Medulla oblongata (tissue), 1 donor: ENCODE measurements at regions not wholly inside any gene's neighbourhood (a gene's known extent, or its start where the extent isn't known, plus 50 kb on each side); places are given as distances from the start of the nearest gene placed in this dataset.

Experiments
- DNase-seq: peaks from one replicate; pipeline ENCODE4 v3.0.0-alpha.2; 2015; ENCODE audit errors: extremely low spot score

DNA sequence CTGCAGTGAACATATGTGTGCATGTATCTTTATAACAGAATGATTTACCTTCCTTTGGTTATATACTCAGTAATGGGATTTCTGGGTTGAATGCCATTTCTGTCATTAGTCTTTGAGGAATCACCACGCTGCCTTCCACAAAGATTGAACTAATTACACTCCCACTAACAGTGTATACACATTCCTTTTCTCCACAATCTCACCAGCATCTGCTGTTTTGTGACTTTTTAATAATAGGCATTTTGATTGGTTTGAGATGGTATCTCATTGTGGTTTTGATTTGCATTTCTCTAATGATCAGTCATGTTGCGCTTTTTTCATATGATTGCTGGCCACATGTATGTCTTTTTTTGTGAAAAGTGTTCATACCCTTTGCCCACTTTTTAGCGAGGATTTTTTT is 680.5 kb downstream of the PTPRC start:
- DNase-seq, result no peak

DNA sequence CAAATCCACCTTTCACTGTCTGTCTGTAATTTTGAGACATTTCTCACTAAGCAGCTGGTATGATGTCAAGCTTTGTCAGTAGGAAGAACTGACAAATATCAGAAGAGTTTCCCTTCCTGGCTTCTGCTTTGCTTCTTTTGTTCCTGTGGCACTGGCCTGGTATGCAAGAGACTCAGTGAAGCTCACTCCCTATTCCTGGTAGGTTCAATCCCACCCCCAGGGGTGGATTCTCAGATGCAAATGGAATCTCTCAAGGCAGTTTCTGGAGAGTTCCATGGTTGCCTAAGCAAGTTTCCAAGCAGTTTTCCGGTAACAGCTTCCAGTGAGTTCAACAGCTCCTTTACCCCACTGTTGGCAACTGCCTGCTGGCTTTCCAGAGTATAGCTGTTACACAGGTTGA is 683.4 kb downstream of the PTPRC start:
- no peak for DNase-seq

DNA sequence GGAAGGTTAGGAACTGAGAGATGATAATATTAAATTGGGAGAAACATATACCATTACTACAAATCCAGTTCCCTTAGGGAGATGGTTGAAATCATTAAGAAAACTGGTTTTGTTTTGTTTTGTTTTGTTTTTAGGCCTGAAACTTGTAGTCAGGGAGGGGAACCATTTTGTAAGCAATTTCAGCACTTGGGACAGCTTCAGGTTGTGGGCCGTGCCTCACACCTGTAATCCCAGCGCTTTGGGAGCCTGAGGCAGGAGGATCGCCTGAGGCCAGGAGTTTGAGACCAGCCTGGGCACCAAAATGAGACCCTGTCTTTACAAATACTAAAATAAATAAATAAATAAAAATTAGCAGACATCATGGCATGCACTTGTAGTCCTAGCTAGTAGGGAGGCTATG is 694.3 kb upstream of the NR5A2 start:
- no peak for DNase-seq

DNA sequence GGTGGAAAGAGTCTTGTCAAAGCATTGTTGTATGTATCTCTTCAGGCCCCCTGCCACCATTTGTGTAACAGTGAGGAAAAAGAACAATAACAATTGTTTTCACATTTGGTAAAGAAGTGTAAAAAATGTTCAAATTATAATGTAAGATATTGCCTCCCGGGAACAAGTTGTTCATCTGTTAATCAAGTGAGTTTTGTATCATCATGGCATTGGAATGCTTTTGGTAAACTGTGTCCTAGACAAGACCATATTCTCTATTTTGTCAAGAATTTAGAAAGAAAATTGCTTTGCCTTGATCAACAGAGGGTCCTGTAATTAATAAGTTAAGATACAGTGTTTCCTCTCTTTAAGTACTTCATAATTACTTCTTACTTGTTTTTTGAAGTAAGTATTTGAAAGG is 692.0 kb upstream of the NR5A2 start:
- DNase-seq, result no peak

DNA sequence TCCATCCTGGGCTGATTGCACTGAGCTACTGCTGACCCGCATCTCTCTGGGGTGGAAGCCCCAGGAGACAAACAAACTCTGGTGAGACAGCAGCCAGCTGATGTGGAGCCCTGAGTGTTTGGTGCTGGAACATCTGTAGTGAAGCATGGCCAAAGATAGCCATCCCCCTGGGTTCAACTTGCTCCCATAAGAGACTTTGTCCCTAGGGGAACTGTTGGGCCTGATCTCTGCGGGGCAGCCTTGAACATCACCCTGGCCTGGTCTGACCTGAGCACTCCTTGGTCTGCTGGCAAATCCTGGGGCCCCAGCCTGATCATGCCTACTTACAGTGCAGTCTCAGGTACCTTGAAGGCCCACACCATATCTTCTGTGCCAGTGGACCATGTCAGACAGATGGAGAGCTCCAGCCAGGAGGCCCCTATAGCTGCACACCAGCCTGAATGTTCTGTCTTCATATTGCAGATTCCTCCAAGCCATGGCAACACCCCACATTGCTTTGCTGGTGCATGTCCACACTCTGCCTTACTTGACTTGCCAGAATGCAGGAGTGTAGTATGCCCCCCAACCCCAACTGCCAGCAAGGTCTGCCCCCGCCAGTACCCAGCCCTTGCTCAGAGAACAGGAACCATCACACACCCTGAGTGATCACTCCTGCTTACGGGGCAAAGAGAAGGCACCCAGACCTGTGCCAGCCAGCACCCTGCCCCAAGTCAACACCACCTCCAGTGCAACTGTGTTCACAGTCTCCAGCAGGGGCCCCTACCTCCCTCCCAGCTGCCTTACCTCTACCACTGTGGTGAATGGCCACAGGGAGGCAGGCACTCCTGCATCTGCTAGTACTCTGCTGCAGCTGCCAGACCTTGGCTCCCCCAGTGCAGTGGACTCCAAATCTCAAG is 690.5 kb upstream of the NR5A2 start:
- no peak for DNase-seq

DNA sequence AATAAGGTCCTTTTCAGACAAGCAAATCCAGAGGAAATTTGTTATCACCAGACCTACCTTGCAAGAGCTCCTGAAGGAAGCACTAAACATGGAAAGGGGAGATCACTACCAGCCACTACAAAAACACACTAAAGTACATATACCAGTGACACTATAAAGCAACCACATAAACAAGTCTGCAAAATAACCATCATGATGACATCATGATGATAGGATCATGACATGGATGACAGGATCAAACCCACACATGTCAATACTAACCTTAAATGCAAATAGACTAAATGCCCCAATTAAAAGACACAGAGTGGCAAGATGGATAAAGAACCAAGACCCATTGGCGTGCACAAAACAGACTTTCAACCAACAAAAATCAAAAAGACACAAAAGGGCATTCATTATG is 688.8 kb upstream of the NR5A2 start:
- DNase-seq, result no peak

DNA sequence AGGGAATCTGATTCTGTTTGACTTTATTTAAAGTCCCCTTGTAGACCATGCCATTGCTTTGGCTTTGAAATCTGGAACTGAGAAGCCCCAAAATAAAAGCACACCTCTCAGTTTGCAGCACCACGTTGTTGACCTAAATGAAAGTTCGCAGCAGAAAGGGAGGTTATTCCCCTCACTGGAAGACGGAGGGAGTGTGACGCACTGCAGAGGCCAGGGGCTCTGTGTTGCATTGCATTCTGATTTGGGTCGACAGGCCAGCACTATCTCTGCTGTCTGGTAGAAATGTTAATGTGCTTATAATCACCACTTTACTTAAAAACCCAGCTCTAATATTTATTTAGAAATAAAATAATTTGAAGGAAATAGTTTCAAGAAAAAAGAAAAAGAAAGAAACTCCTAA is 675.2 kb upstream of the NR5A2 start:
- no peak for DNase-seq

DNA sequence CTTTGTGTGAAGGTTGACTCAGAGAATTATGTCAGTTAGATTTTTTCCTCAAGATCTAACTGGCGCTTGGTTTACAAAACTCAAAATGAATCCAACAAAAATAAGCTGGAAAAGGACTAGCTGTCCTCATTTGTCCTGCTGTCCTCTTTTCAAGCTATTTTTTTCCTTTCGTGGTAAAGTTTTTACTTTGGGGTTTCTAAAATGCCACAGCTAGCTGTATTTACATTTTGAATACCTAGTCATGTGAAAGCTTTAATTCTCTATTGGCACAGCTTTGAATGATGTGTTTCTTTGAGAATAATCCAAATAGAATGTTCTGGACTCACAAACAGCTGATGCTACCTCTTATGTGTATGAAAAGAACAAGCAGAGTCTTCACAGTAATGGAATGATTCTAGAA is 673.6 kb upstream of the NR5A2 start:
- DNase-seq, result no peak

DNA sequence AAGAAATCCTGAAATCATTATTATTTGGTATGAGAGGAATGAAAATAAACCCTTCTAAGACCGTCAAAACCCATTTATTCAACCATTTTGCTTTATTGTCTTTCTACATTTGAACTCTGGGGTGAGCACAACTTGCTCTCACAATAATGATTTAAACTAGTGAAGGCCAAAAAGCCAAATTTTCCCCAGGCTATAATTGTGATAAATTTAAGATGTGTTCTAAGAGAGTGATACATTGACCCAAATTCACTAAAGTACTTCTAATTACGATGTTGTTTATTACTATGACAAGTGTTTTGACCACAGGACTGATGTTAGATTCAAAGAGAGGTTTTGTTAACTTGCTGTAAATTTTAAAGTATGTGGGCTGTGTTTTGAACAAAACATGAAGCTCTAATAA is 670.9 kb upstream of the NR5A2 start:
- DNase-seq, result no peak

DNA sequence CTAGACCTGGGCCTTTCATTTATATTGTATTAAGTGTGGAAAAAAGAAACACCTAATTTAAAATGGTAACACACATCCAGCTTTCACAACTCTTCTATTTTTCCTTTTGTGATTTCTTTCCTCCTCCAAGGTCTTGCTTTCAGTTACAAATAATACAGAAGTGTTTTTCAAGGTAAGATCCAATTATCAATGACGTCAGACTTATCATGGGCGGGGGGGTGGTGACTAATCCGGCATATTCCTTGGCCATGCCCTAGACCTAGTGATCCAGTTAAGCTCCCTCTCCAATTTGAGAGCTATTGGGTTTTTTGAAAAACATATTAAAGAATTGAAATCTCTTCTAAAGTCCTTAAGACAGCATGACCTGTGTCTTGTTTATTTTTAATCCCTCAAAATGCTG is 669.9 kb upstream of the NR5A2 start:
- no peak for DNase-seq

DNA sequence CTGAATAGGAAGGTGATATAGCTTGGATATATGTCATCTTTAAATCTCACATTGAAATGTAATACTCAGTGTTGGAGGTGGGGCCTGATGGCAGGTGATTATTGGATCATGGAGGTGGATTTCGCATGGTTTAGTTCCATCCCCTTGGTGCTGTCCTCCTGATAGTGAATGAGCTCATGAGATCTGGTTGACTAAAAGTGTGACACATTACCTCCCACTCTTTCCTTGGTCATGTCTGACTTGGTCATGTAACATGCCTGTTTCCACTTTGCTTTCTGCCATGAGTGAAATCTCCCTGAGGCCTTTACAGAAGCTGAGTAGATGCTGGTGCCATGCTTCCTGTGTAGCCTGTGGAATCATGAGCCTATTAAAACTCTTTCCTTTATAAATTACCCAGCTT is 664.5 kb upstream of the NR5A2 start:
- DNase-seq, result no peak

DNA sequence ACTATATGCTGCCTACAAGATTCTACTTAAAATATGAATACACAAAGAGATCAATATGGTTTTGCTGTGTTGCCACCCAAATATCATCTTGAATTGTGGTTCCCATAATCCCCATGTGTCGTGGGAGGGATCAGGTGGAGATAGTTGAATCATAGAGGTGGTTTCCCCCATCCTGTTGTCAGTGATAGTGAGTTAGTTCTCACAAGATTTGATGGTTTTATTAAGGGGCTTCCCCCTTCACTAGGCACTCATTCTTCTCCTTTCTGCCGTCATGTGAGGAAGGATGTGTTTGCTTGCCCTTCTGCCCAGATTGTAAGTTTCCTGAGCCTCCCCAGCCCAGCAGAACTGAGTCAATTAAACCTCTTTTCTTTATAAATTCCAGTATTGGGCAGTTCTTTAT is 654.4 kb upstream of the NR5A2 start:
- DNase-seq, result no peak

DNA sequence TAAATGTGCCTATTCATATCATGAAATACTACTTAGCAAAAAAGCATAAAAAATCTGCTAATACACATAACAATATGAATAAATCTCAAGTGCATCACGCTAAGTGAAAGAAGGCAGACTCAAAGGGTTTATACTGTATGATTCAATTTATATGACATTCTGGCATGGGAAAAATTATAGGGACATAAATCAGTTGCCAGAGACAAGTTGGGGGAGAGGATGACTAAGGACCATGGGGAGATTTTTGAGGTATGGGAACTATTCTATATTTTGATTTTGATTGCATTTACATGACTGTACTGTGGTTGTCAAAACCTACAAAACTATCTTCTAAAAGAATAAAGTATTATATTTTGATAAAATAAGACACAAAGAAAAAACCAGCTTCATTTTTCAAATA is 650.3 kb upstream of the NR5A2 start:
- DNase-seq, result no peak

DNA sequence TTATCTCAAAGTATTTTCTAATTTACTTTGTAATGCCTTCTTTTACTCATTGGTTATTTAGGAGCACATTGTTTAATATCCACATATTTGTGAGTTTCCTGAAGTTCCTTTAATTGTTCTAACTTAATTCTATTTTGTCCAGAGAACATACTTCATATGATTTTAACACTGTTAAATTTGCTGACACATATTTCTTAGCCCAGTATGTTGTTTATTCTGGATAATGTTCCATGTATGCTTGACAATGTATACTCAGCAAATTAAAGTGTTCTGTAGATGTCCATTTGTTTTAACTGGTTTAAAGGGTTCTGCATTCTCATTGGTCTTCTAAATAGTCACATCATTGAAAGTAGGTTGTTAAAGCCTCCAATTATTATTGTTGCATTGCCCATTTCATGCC is 643.7 kb upstream of the NR5A2 start:
- no peak for DNase-seq

DNA sequence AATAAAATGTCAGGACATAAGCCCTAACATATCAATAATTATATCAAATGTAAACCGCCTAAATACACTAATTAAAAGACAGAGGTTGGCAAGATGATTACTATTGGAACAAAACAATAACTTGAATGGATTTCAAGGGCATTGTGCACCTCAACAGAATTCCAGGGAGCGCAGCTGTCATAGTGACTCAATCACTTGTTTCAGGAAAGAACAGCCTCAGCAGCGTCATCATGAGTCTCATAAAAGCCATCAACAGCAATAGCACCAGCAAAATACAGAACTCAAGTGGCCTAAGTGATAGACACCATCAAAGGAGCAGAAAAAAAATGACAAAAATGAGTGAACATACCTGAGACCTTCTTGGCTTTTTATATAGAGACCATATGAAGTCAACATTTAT is 632.7 kb upstream of the NR5A2 start:
- DNase-seq, result no peak

DNA sequence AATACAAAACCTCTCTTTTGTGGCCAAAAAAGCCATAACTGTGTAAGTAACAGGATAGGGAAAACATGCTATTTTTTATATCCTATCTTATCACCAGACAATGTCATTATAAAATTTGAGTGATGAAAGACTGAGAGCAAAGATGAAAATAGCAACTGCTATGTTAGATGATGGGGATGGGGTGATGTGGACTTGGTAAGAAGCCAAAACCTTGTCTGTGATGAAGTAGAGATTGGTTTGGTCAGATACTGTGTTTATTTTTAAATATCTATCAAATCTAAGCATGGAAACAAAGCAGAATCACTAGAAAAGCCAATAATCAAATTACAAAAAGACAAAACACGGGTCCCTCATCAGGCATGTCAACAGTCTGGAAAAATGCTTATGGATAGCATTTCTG is 631.1 kb upstream of the NR5A2 start:
- DNase-seq, result no peak

DNA sequence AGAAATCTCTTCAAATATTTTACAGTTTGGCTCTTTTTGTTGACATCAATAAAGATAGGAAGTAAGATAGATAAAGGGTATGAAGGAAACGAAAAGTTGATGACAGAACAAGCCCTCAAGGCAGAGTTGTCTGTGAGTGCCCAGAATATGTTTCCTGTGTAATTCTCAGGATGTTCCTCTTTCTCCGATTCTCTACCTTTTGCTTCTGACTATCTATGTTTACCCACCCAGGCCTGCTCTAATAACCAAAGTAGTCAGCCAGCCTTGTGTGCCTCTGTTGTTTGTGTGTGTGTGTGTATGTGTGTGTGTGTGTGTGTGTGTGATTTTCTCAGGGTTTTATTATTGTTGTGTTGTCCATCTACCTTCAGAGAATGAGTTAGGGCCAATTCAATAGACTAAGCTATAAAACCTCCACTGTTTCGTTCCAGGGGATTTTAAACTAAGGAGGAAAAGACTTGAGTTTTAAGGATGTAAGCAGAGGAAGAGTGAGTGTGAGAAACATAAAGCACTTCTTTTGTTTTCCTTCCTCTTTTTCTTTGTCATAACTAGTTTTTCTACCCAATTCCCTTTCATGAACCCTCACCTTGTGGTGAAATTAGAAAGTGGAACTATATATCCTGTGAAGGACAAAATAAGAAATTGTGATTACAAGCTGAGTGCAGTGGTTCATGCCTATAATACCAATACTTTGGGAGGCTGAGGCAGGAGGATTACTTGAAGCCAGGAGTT is 627.4 kb upstream of the NR5A2 start:
- DNase-seq, result no peak

DNA sequence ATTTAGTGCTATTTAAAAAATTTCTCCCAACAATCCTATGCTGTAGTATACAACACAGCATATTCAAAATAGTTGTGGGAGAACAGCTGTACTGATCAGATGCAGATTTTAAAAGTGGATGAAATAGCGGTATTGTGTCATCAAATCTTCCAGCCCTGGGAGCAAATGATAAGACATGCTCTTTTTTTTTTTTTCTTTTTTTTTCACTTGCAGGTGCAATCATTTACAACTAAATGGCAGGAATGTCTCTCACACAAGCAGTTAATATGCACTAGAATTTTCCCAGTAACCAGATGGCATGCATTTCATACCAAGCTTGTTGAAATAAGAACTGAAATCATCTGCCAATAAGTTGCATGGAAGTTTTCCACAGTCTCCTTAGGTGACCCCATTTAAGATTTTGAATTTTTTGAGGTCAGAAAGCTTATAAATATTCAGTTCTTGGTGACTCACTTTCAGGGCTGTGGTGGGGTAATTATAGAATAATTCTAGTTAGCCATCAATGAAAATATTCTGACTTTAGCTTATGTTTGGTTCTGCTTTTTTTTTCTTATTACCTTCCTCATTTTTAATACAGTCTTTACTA is 623.9 kb upstream of the NR5A2 start:
- DNase-seq, result no peak

DNA sequence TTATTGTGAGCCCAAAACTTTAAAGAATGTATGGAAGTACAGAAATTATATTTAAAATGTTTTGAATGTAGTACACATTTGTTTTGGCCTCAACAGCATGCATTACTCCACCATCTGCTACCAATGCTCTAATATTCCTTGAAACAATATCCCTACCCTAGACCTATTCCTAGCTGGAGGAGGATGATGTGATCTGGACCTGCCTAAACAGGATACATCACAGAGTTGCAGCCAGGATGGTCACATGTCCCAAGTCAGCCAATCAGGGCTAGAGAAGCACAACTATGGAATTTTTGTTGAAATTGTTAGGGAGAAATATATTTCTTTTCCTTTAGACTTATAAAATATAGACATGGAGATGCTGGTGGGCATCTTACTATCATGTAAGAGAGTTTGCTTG is 623.3 kb upstream of the NR5A2 start:
- no peak for DNase-seq

DNA sequence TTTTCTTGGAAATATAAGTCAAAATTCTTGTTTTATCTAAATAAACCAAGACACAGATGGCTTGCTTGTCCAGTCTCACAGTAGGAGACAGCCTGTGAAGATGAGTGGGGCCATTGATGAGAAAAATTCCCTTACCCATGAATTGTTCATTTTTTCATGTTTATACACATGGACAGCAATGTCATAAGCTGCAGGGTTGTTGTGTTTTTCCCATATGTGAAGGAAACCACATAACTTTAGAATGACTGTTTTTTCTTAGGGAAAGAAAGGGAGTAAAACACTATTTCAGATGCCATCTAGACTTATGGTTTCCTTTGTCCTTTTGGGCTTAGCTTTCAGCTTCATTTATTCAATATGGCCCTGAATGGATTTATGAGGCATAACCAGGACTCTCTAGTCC is 622.5 kb upstream of the NR5A2 start:
- DNase-seq, result no peak

DNA sequence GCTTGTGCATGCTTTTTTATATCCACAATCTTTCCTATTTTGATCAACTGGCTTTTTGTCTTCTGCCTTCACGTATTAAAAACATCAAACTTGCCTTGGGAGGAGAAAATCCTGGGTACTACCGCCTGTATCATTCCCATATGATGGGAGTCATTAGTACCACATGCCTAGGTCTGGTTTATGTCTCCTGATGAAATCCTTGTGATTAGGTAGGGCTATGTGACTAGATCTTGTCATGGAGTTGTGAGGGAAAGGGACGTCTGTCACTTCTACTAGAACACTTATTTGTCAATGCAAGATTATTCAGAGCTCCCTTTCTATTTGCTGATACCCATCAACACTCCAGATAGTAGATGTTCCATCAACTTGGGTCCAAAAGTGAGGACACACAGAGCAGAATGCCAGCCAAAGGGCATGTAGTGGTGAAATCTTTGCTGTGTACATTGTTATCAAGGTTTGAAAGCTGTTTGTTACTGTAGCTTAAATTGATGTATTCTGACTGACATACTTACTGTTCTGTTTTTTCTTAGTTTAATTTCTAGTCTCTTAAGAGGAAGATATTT is 621.8 kb upstream of the NR5A2 start:
- no peak for DNase-seq

DNA sequence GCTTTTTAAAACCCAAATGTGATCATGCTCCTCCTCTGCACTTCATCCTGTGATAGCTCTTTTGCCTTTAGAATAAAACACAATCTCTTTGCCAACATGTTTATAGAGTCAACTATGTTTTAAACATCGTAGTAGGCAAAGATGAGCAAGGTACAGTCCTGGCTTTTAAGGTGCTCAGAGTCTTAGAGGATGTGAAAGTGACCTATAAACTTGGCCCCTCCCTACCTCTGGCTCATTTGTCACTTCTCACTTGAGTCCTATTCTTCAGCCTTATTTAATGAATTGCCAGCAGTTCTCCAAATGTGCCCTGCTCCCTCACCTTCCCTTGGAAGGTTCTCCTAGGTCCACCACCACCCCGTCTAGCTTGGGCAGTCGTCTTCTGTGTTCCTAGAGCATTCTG is 617.0 kb upstream of the NR5A2 start:
- DNase-seq, result no peak

DNA sequence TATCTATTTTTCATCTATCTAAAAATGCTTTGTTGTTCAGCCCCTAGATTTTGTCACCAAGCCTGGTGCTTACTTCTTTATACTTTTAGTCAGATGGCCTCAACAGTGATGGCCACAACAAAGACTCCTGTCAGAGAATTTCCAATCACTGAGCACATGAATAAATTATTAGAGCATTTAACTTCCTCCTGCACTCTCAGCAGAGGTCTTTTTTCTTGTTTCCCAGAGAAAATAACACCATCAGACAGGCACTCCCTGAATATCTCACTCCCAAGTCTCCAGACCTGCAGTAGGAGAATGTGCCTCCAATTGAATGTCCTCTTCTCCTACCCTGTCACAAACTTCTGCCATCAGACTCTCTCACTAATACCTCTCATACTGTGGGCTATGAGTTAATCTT is 616.0 kb upstream of the NR5A2 start:
- no peak for DNase-seq
